HepG2 (cell line): ENCODE measurements at regions not wholly inside any gene's neighbourhood (a gene's known extent, or its start where the extent isn't known, plus 50 kb on each side); places are given as distances from the start of the nearest gene placed in this dataset.

ENCODE experiments used
- ATAC-seq: fragments of 200-7000 bp; cut with Tn5 transposase; 3 replicates; pipeline ENCODE4 v1.9.1; 2020; ENCODE audit warnings: mild to moderate bottlenecking, moderate library complexity
- BruUV-seq: library from RNA; stranded (reverse); fragments of 400-500 nt; replicated peaks from 2 replicates; lab custom pipeline; 2021; lab: Mats Ljungman, UMichigan
- CTCF ChIA-PET: fragments of 300-600 bp; formaldehyde crosslinking; extraction: SDS; loops from one replicate; lab custom pipeline; 2021; ENCODE audit warnings: low total read pairs, inconsistent platforms, low intra/inter-chr PET ratio; lab: Yijun Ruan, JAX
- POLR2A ChIA-PET: fragments of 350-600 bp; sonication (Branson Sonifier 250); formaldehyde crosslinking; loops from one replicate; lab custom pipeline; 2020; ENCODE audit warnings: antibody characterized with exemption, inconsistent platforms; lab: Yijun Ruan, JAX
- DNase-seq: peaks from one replicate; pipeline ENCODE4 v3.0.0-alpha.2; 2015; ENCODE audit warnings: low spot score
- FAIRE-seq: peaks from 3 replicates; lab custom pipeline; 2011; peaks lifted over from hg19 to GRCh38; lab: Jason Lieb, UNC
- H2AFZ ChIP-seq: one replicate; pipeline ENCODE4 v1.6.1; 2011; ENCODE audit warnings: low read length, inconsistent platforms
- H3K27ac ChIP-seq: fragments of 300-600 bp; 3 replicates; pipeline ENCODE4 v1.8.0; 2011; ENCODE audit warnings: mixed run types, mild to moderate bottlenecking, mixed read lengths, low read length, inconsistent platforms; ENCODE audit not compliant: insufficient read depth; ENCODE audit errors: extremely low read length
- H3K27me3 ChIP-seq, 2 experiments: fragments of 200-600 bp in 1 of 2; 2 replicates in 1 of 2; 3 replicates in 1 of 2; pipeline versions ENCODE4 v1.6.0 to v1.8.0; 2011; ENCODE audit warnings: low read length in 2 of 2, mild to moderate bottlenecking in 2 of 2, moderate library complexity in 2 of 2, inconsistent platforms in 1 of 2; ENCODE audit not compliant: insufficient read depth in 2 of 2, control insufficient read depth in 1 of 2
- H3K36me3 ChIP-seq, 2 experiments: fragments of 200-600 bp in 1 of 2; replicated peaks in 1 of 2; 2 replicates in 1 of 2; 3 replicates in 1 of 2; pipeline versions ENCODE4 v1.5.1 to v1.8.0; 2011; ENCODE audit warnings: low read length in 2 of 2, inconsistent platforms in 1 of 2; ENCODE audit not compliant: insufficient read depth in 2 of 2, control insufficient read depth in 1 of 2
- H3K4me1 ChIP-seq: 2 replicates; pipeline ENCODE4 v1.5.1; 2012; ENCODE audit warnings: low read length, inconsistent platforms; ENCODE audit not compliant: insufficient read depth
- H3K4me2 ChIP-seq: 2 replicates; pipeline ENCODE4 v1.6.0; 2011; ENCODE audit warnings: low read depth, low read length, inconsistent platforms
- H3K4me3 ChIP-seq, 3 experiments: fragments of 200-600 bp in 1 of 3; sonication (generic), shearing (Covaris generic) in 1 of 3; replicated peaks in 1 of 3; 2 replicates each; pipeline ENCODE4 v1.5.1; 2011 to 2016; ENCODE audit warnings: low read length in 3 of 3, inconsistent platforms in 2 of 3, low read depth in 2 of 3, mild to moderate bottlenecking in 2 of 3, control low read depth in 1 of 3, mixed read lengths in 1 of 3; ENCODE audit not compliant: insufficient read depth in 1 of 3
- H3K79me2 ChIP-seq: one replicate; pipeline ENCODE4 v1.6.1; 2011; ENCODE audit warnings: low read length, inconsistent platforms; ENCODE audit not compliant: insufficient read depth
- H3K9ac ChIP-seq: 2 replicates; pipeline ENCODE4 v1.6.0; 2011; ENCODE audit warnings: mild to moderate bottlenecking, low read depth, low read length, inconsistent platforms; ENCODE audit not compliant: insufficient read depth
- H3K9me3 ChIP-seq: 2 replicates; pipeline ENCODE4 v1.5.1; 2012; ENCODE audit warnings: mild to moderate bottlenecking, low read length
- H4K20me1 ChIP-seq: 2 replicates; pipeline ENCODE4 v1.6.0; 2011; ENCODE audit warnings: inconsistent platforms, mild to moderate bottlenecking, low read length, moderate library complexity; ENCODE audit not compliant: insufficient read depth
- AGO2 ChIP-seq: fragments of 200-400 bp; formaldehyde crosslinking; optimal IDR thresholded peaks from 2 replicates; pipeline ENCODE3; 2017; ENCODE audit warnings: mild to moderate bottlenecking, low read depth, low read length, moderate library complexity
- BRCA1 ChIP-seq: sonication (generic); formaldehyde crosslinking; IDR thresholded peaks from 2 replicates; pipeline ENCODE4 v1.4.0; 2020; ENCODE audit warnings: missing genetic modification reagents
- IRX3 ChIP-seq: sonication (generic); formaldehyde crosslinking; IDR thresholded peaks from 2 replicates; pipeline ENCODE4 v1.8.1; 2023; ENCODE audit warnings: mild to moderate bottlenecking, low read depth, missing genetic modification reagents, borderline replicate concordance
- LCORL ChIP-seq, 2 experiments: fragments of 450-650 bp in 1 of 2; sonication (generic) in 1 of 2; formaldehyde crosslinking in 1 of 2; IDR thresholded peaks; 2 replicates each; pipeline versions ENCODE4 v1.5.0 to v1.6.1; 2017 to 2020; ENCODE audit warnings: antibody characterized with exemption in 1 of 2, missing genetic modification reagents in 1 of 2
- MEIS1 ChIP-seq: sonication (generic); formaldehyde crosslinking; IDR thresholded peaks from 2 replicates; pipeline ENCODE4 v1.9.0; 2021; ENCODE audit warnings: mild to moderate bottlenecking, missing genetic modification reagents, moderate library complexity, borderline replicate concordance
- RXRB ChIP-seq: IDR thresholded peaks from 2 replicates; pipeline ENCODE4 v1.6.1; 2016; ENCODE audit warnings: borderline replicate concordance, missing genetic modification reagents, missing compliant biosample characterization
- ZBTB20 ChIP-seq: sonication (generic); formaldehyde crosslinking; IDR thresholded peaks from 2 replicates; pipeline ENCODE4 v1.8.1; 2023; ENCODE audit warnings: missing genetic modification reagents, low read depth, mild to moderate bottlenecking, borderline replicate concordance
- ZNF563 ChIP-seq: sonication (generic); formaldehyde crosslinking; IDR thresholded peaks from 2 replicates; pipeline ENCODE4 v1.8.0; 2022; ENCODE audit warnings: mild to moderate bottlenecking, moderate library complexity, missing genetic modification reagents
- ZSCAN22 ChIP-seq: sonication (generic); formaldehyde crosslinking; IDR thresholded peaks from 2 replicates; pipeline ENCODE4 v1.4.0; 2020; ENCODE audit warnings: mild to moderate bottlenecking, missing genetic modification reagents
- WGBS: methylation state at CpG from one replicate; pipeline ENCODE4 v1.1.6; 2017; ENCODE audit warnings: low lambda C conversion rate; 5-methylcytosine and 5-hydroxymethylcytosine counted together
- in situ Hi-C: cut with HindIII; loops from 2 replicates; pipeline ENCODE4 v1.10.0; 2017; ENCODE audit warnings: low pct_unique_long_range_greater_than_20kb; ENCODE audit not compliant: extremely low pct_ligation_motif_present
- intact Hi-C: fragments of 100-400 bp; cut with micrococcal nuclease; formaldehyde crosslinking; loops from one replicate; pipeline ENCODE4 v1.10.0; 2022; ENCODE audit not compliant: unreplicated experiment
- TF ChIP-seq, protein P1 (sequence below): sonication (generic); formaldehyde crosslinking; IDR thresholded peaks from 2 replicates; pipeline ENCODE4 v1.8.0; 2022; ENCODE audit warnings: mild to moderate bottlenecking, missing genetic modification reagents, moderate library complexity
- TF ChIP-seq, protein P2 (sequence below): sonication (generic); formaldehyde crosslinking; IDR thresholded peaks from 2 replicates; pipeline ENCODE4 v1.5.1; 2020; ENCODE audit warnings: missing genetic modification reagents, mild to moderate bottlenecking, borderline replicate concordance
- TF ChIP-seq, protein P3 (sequence below): sonication (generic); formaldehyde crosslinking; IDR thresholded peaks from 2 replicates; pipeline ENCODE4 v1.4.0; 2020; ENCODE audit warnings: missing genetic modification reagents

DNA sequence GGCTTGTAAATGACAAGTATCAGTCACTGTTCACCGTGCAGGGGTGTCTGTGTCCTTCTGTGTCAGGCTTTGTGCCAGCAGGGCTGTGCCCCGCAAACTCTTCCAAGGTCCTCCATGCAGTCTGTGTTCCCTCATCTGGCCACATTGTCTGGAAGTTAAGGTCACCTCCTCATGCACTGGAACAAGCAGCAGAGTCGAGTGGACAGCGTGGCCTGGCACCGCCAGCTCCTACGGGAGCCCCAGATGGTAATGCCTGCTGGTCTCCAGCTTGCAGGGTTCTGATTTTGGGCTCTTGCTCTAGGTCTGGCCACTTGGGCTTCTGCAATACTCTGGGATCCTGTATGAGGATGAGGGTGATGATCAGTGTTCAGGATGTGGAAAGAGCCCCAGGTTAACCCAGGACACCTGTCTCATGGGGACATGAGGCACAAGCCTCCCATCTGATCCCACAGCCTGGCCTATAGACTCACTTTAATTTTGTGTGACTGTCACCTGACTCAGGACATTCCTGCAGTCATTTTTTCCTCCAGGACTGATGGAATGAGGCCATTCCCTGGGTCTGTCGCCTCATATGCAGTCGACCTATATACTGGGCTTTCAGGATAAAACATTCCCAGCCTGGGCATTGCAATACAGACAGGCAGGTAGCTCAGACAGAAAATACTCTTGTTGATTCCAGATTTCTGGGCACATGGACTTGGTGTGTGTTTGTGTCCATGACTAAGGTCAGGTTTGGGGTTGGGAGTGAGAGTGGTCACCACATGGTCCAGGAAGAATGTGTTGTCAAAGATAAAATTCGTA is 106.3 kb upstream of the TOP3B start:
- intact Hi-C loops, result no loop called here
- no peaks in the 10 kb centered on the region for H3K9me3 ChIP-seq
- CTCF ChIA-PET, result no interaction called here

DNA sequence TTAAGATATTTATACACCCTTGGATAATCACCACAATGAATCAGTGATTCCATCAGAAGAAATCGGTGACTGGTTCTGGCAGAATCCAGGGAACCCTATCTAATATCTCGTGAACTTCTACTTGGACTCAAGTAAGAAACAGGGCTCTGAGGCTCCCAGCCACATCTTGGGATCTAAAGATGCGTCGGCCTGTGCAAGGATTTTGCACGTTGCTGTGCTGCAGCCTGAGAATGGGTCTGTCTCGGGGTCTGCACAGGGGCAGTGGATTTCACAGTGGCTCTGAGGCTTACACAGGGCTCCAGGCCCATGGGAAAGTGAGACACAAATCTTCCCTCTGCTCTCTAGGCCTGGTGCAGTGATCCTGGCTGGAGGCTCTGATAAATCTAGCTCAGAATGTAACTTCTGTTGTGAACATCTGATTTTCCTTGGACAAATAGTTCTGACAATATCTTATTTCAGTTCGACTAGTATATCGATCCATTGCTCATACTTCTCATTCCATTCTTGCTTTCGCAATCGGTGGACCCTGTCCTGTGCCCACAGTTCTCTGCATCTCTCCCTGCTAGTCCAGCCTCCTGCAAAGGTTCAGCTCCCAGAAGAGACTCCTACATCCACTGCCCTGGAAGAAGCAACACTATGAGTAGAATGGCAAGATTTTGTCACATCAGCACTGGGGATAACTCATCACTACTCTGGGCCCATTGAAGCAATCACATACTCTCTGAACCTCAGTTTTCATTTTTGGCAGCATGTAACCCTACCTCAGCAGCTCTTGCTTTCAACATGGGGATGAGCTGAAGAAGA is 105.5 kb upstream of the TOP3B start:
- no peak overlapping the region for H2AFZ ChIP-seq
- BruUV-seq, result no TSS peak
- in situ Hi-C loops, result no loop called here
- WGBS, result 14% methylated on average over 9 of the region's 10 CpGs
- DNase-seq (peak; percentile 82), ATAC-seq (peak; percentile 93), FAIRE-seq (peak; percentile 85)
- peak overlapping the region; percentile 52 for H3K4me2 ChIP-seq
- no peaks in the 10 kb centered on the region for H3K9me3 ChIP-seq
- intact Hi-C loops, result no loop called here
- no peaks in the 10 kb centered on the region for H3K36me3 ChIP-seq
- POLR2A ChIA-PET, result interaction anchor here (1.0 to 1.4 kb wide), 3 partner anchors 12 to 106 kb away, joined by 3 read pairs; no protein-coding TSS in a partner anchor
- peaks cover 50% of the 10 kb centered on the region for H3K4me1 ChIP-seq
- CTCF ChIA-PET, result no interaction called here
- no peaks in the 10 kb centered on the region for H3K79me2 ChIP-seq
- H3K27ac ChIP-seq, result peak overlapping the region; percentile 70
- H3K4me3 ChIP-seq, result peak overlapping the region in 1 of 3 experiments; percentile 48; a peak in 2 of 6 replicates
- H3K27me3 ChIP-seq, result peaks cover 0 to 4% of the 10 kb centered on the region in 2 experiments; a peak in 1 of 5 replicates
- H3K9ac ChIP-seq, result no peak overlapping the region
- H4K20me1 ChIP-seq, result no peaks in the 10 kb centered on the region
- peak; percentile 57; the same call in 1 of the 2 replicates for TF ChIP-seq ZBTB20
- TF ChIP-seq, protein P1, sequence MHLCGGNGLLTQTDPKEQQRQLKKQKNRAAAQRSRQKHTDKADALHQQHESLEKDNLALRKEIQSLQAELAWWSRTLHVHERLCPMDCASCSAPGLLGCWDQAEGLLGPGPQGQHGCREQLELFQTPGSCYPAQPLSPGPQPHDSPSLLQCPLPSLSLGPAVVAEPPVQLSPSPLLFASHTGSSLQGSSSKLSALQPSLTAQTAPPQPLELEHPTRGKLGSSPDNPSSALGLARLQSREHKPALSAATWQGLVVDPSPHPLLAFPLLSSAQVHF (CRISPR knock-in tag), result no peak
- no peak for TF ChIP-seq LCORL (IDR thresholded peaks at IDR 0.05)
- peak; percentile 83; the same call in 1 of the 2 replicates for TF ChIP-seq LCORL (CRISPR knock-in tag; IDR thresholded peaks at IDR 0.05)
- TF ChIP-seq AGO2, result no peak
- TF ChIP-seq, protein P2, sequence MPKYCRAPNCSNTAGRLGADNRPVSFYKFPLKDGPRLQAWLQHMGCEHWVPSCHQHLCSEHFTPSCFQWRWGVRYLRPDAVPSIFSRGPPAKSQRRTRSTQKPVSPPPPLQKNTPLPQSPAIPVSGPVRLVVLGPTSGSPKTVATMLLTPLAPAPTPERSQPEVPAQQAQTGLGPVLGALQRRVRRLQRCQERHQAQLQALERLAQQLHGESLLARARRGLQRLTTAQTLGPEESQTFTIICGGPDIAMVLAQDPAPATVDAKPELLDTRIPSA (CRISPR knock-in tag), result no peak
- TF ChIP-seq BRCA1, result 0 out of 2 replicates have a peak, but pooled peaks have one; percentile 52
- TF ChIP-seq RXRB (CRISPR knock-in tag), result peak; percentile 78
- TF ChIP-seq, protein P3, sequence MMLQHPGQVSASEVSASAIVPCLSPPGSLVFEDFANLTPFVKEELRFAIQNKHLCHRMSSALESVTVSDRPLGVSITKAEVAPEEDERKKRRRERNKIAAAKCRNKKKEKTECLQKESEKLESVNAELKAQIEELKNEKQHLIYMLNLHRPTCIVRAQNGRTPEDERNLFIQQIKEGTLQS (CRISPR knock-in tag), result peak; percentile 26; the same call in 1 of the 2 replicates

More for the DNA sequence above, 106.3 kb upstream of the TOP3B start:
- FAIRE-seq (no peak), ATAC-seq (peak; percentile 60), DNase-seq (no peak)
- Histone ChIP-seq H3K4me1 (peaks cover 50% of the 10 kb centered on the region), H2AFZ (no peak overlapping the region), H3K27me3 (peaks cover 0 to 9% of the 10 kb centered on the region in 2 experiments; a peak in 1 of 5 replicates), H3K27ac (peak overlapping the region; percentile 70), H4K20me1 (no peaks in the 10 kb centered on the region), H3K79me2 (no peaks in the 10 kb centered on the region), H3K4me3 (peak overlapping the region in 1 of 3 experiments; percentile 27; a peak in 2 of 6 replicates), H3K9ac (no peak overlapping the region; the same call in 1 of the 2 replicates), H3K36me3 (no peaks in the 10 kb centered on the region), H3K4me2 (peak overlapping the region; percentile 52)
- in situ Hi-C loops, result no loop called here
- WGBS, result 9% methylated on average over 5 of the region's 9 CpGs
- no TSS peak for BruUV-seq
- POLR2A ChIA-PET, result interaction anchor here (1.0 to 1.4 kb wide), 3 partner anchors 11 to 107 kb away, joined by 3 read pairs; no protein-coding TSS in a partner anchor
- TF ChIP-seq IRX3, result no peak
- no peak for TF ChIP-seq ZSCAN22 (CRISPR knock-in tag)
- no peak for TF ChIP-seq ZNF563 (CRISPR knock-in tag)
- TF ChIP-seq MEIS1 (CRISPR knock-in tag), result peak; percentile 46; the same call in 1 of the 2 replicates
